H9 (cell line): ENCODE measurements at regions not wholly inside any gene's neighbourhood (a gene's known extent, or its start where the extent isn't known, plus 50 kb on each side); places are given as distances from the start of the nearest gene placed in this dataset.

ENCODE experiments used
- DNase-seq: peaks from one replicate; pipeline ENCODE4 v3.0.0-alpha.2; 2017
- H2AFZ ChIP-seq: one replicate; pipeline ENCODE4 v1.6.1; 2013; ENCODE audit warnings: mild to moderate bottlenecking, low read length, control low read depth, moderate library complexity
- H2AK5ac ChIP-seq: 2 replicates; pipeline ENCODE4 v1.6.1; 2013; ENCODE audit warnings: low read length, control low read depth, mixed read lengths; ENCODE audit not compliant: insufficient read length
- H2BK120ac ChIP-seq: one replicate; pipeline ENCODE4 v1.6.1; 2013; ENCODE audit warnings: low read depth, mild to moderate bottlenecking, low read length, control low read depth, inconsistent platforms; ENCODE audit not compliant: poor library complexity, severe bottlenecking
- H2BK12ac ChIP-seq: 2 replicates; pipeline ENCODE4 v1.6.1; 2013; ENCODE audit warnings: low read length, control low read depth, mixed read lengths, low read depth; ENCODE audit not compliant: insufficient read length
- H2BK15ac ChIP-seq: 2 replicates; pipeline ENCODE4 v1.6.1; 2013; ENCODE audit warnings: low read depth, low read length, control low read depth
- H2BK20ac ChIP-seq: one replicate; pipeline ENCODE4 v1.6.1; 2013; ENCODE audit warnings: low read depth, mild to moderate bottlenecking, low read length, control low read depth, inconsistent platforms; ENCODE audit not compliant: poor library complexity, severe bottlenecking
- H2BK5ac ChIP-seq: 2 replicates; pipeline ENCODE4 v1.6.1; 2013; ENCODE audit warnings: low read length, control low read depth, mixed read lengths; ENCODE audit not compliant: insufficient read length
- H3K14ac ChIP-seq: 2 replicates; pipeline ENCODE4 v1.6.1; 2013; ENCODE audit warnings: low read length, control low read depth; ENCODE audit not compliant: insufficient read depth
- H3K18ac ChIP-seq: 2 replicates; pipeline ENCODE4 v1.6.1; 2013; ENCODE audit warnings: low read depth, mild to moderate bottlenecking, mixed read lengths, low read length, control low read depth; ENCODE audit not compliant: insufficient read length
- H3K23ac ChIP-seq: 2 replicates; pipeline ENCODE4 v1.6.1; 2013; ENCODE audit warnings: low read length, control low read depth, mixed read lengths, low read depth; ENCODE audit not compliant: insufficient read length
- H3K23me2 ChIP-seq: 2 replicates; pipeline ENCODE4 v1.6.1; 2013; ENCODE audit warnings: low read depth, mild to moderate bottlenecking, mixed read lengths, low read length, control low read depth; ENCODE audit not compliant: insufficient read length, poor library complexity, severe bottlenecking
- H3K27ac ChIP-seq: 2 replicates; pipeline ENCODE4 v1.5.1; 2013; ENCODE audit warnings: low read length, control low read depth, mixed read lengths, low read depth; ENCODE audit not compliant: insufficient read length
- H3K27me3 ChIP-seq: 2 replicates; pipeline ENCODE4 v1.6.1; 2013; ENCODE audit warnings: low read length, control low read depth, inconsistent platforms; ENCODE audit not compliant: insufficient read depth
- H3K4ac ChIP-seq: 2 replicates; pipeline ENCODE4 v1.6.1; 2013; ENCODE audit warnings: low read depth, mild to moderate bottlenecking, control low read depth, inconsistent platforms, low read length, moderate library complexity
- H3K4me1 ChIP-seq: 2 replicates; pipeline ENCODE4 v1.6.1; 2013; ENCODE audit warnings: low read length, control low read depth, inconsistent platforms; ENCODE audit not compliant: insufficient read depth
- H3K4me2 ChIP-seq: 2 replicates; pipeline ENCODE4 v1.6.1; 2013; ENCODE audit warnings: low read length, control low read depth, mixed read lengths; ENCODE audit not compliant: insufficient read length, insufficient read depth
- H3K56ac ChIP-seq: 2 replicates; pipeline ENCODE4 v1.6.1; 2013; ENCODE audit warnings: low read depth, mild to moderate bottlenecking, mixed read lengths, low read length, control low read depth; ENCODE audit not compliant: insufficient read length
- H3K79me1 ChIP-seq: 2 replicates; pipeline ENCODE4 v1.6.1; 2013; ENCODE audit warnings: low read depth, mild to moderate bottlenecking, moderate library complexity, low read length, control low read depth, inconsistent platforms; ENCODE audit not compliant: insufficient read depth, poor library complexity, severe bottlenecking
- H3K79me2 ChIP-seq: 2 replicates; pipeline ENCODE4 v1.6.1; 2013; ENCODE audit warnings: low read length, control low read depth, inconsistent platforms; ENCODE audit not compliant: insufficient read depth
- H3K9ac ChIP-seq: 2 replicates; pipeline ENCODE4 v1.6.1; 2013; ENCODE audit warnings: low read length, control low read depth, mixed read lengths; ENCODE audit not compliant: insufficient read length; ENCODE audit errors: extremely low read depth
- H3K9me3 ChIP-seq: one replicate; pipeline ENCODE4 v1.6.1; 2013; ENCODE audit warnings: low read depth, low read length, inconsistent platforms; ENCODE audit not compliant: control insufficient read depth
- H3T11ph ChIP-seq: one replicate; pipeline ENCODE4 v1.6.1; 2013; ENCODE audit warnings: mild to moderate bottlenecking, low read length, control low read depth, inconsistent platforms
- H4K20me1 ChIP-seq: one replicate; pipeline ENCODE4 v1.6.1; 2013; ENCODE audit not compliant: control insufficient read depth, insufficient read length, insufficient read depth
- H4K5ac ChIP-seq: 2 replicates; pipeline ENCODE4 v1.6.1; 2013; ENCODE audit warnings: low read depth, mild to moderate bottlenecking, mixed read lengths, low read length, control low read depth; ENCODE audit not compliant: insufficient read length
- H4K8ac ChIP-seq: replicated peaks from 2 replicates; pipeline ENCODE4 v1.6.1; 2013; ENCODE audit warnings: low read length, control low read depth, mixed read lengths, low read depth; ENCODE audit not compliant: insufficient read length
- H4K91ac ChIP-seq: 2 replicates; pipeline ENCODE4 v1.6.1; 2013; ENCODE audit warnings: low read depth, mild to moderate bottlenecking, moderate library complexity, mixed read lengths, low read length, control low read depth; ENCODE audit not compliant: insufficient read length
- H3K27ac Mint-ChIP-seq, 3 experiments: 2 replicates in 2 of 3; 3 replicates in 1 of 3; pipeline ENCODE4 v1.8.0; 2020 to 2021; ENCODE audit warnings: mixed read lengths in 3 of 3, mild to moderate bottlenecking in 1 of 3, moderate library complexity in 1 of 3
- H3K27me3 Mint-ChIP-seq: 2 replicates; pipeline ENCODE4 v1.8.0; 2021; ENCODE audit warnings: low read depth, mild to moderate bottlenecking, moderate library complexity, mixed read lengths
- H3K36me3 Mint-ChIP-seq, 3 experiments: 2 replicates in 2 of 3; 3 replicates in 1 of 3; pipeline ENCODE4 v1.8.0; 2020 to 2021; ENCODE audit warnings: low read depth in 3 of 3, mixed read lengths in 3 of 3; ENCODE audit not compliant: insufficient read depth in 1 of 3
- H3K4me1 Mint-ChIP-seq, 2 experiments: 2 replicates each; pipeline ENCODE4 v1.8.0; 2020; ENCODE audit warnings: mixed read lengths in 2 of 2
- H3K4me3 Mint-ChIP-seq, 2 experiments: 2 replicates in 1 of 2; 3 replicates in 1 of 2; pipeline ENCODE4 v1.8.0; 2020 to 2021; ENCODE audit warnings: mild to moderate bottlenecking in 2 of 2, mixed read lengths in 2 of 2, moderate library complexity in 1 of 2
- H3K9me3 Mint-ChIP-seq, 2 experiments: 2 replicates in 1 of 2; 3 replicates in 1 of 2; pipeline ENCODE4 v1.8.0; 2020; ENCODE audit warnings: mild to moderate bottlenecking in 2 of 2, mixed read lengths in 2 of 2, moderate library complexity in 1 of 2
- CTCF ChIP-seq: fragments of 200-600 bp; sonication (generic); conservative IDR thresholded peaks from 3 replicates; pipeline ENCODE4 v1.8.0; 2021; ENCODE audit warnings: antibody characterized with exemption, mild to moderate bottlenecking
- WGBS: extraction: QIAGEN DNeasy Blood & Tissue Kit; methylation state at CpG from one replicate; pipeline ENCODE4 v1.1.7; 2013; ENCODE audit warnings: missing lambda C conversion rate, low lambda C conversion rate, mixed read lengths; ENCODE audit not compliant: insufficient read length; ENCODE audit errors: extremely low coverage; 5-methylcytosine and 5-hydroxymethylcytosine counted together

- no peaks in the 10 kb centered on the region for H3K9me3 Mint-ChIP-seq
- H4K5ac ChIP-seq, result no peak overlapping the region
- TF ChIP-seq CTCF, result no peak
- no peaks in the 10 kb centered on the region for H3K27me3 Mint-ChIP-seq
- H4K91ac ChIP-seq, result no peak overlapping the region
- no peaks in the 10 kb centered on the region for H3K9me3 ChIP-seq
- H3K4me1 ChIP-seq, result no peaks in the 10 kb centered on the region
- no peak overlapping the region for H2BK120ac ChIP-seq
- no peaks in the 10 kb centered on the region for H3K79me2 ChIP-seq
- H3T11ph ChIP-seq, result no peak overlapping the region
- no peak overlapping the region for H2BK12ac ChIP-seq
- no peak overlapping the region for H3K27ac ChIP-seq
- no peak overlapping the region for H2BK15ac ChIP-seq
- H3K9ac ChIP-seq, result no peak overlapping the region
- no peak overlapping the region for H2AK5ac ChIP-seq
- no peak overlapping the region for H3K18ac ChIP-seq
- H2BK5ac ChIP-seq, result no peak overlapping the region
- H3K36me3 Mint-ChIP-seq, result no peaks in the 10 kb centered on the region
- no peak overlapping the region for H3K4ac ChIP-seq
- H3K4me2 ChIP-seq, result no peak overlapping the region
- H2AFZ ChIP-seq, result no peak overlapping the region
- H3K4me1 Mint-ChIP-seq, result no peaks in the 10 kb centered on the region; a peak in 1 of 4 replicates
- no peak overlapping the region for H3K27ac Mint-ChIP-seq
- no peak overlapping the region for H3K4me3 Mint-ChIP-seq
- H3K14ac ChIP-seq, result no peak overlapping the region
- 100% methylated on average over 2 of the region's 4 CpGs for WGBS
- no peaks in the 10 kb centered on the region for H3K27me3 ChIP-seq
- no peak overlapping the region for H3K56ac ChIP-seq
- no peak overlapping the region for H2BK20ac ChIP-seq
- H4K20me1 ChIP-seq, result no peaks in the 10 kb centered on the region
- no peaks in the 10 kb centered on the region for H3K23me2 ChIP-seq
- H3K23ac ChIP-seq, result no peak overlapping the region
- no peak overlapping the region for H4K8ac ChIP-seq
- no peaks in the 10 kb centered on the region for H3K79me1 ChIP-seq
- no peak for DNase-seq
Measured at GRCh38 chr4:181748581-181748980, 494.6 kb upstream of the TENM3 start.
